LNCaP clone FGC (cell line): ENCODE measurements at regions not wholly inside any gene's neighbourhood (a gene's known extent, or its start where the extent isn't known, plus 50 kb on each side); places are given as distances from the start of the nearest gene placed in this dataset.

Experiments
- DNase-seq: peaks from one replicate; pipeline ENCODE4 v3.0.0-alpha.2; 2011; ENCODE audit warnings: low read depth
- H3K4me3 ChIP-seq: 2 replicates; pipeline ENCODE4 v1.5.1; 2011; ENCODE audit warnings: mild to moderate bottlenecking, low read depth, low read length, control low read depth
- CTCF ChIP-seq: IDR thresholded peaks from 2 replicates; pipeline ENCODE4 v1.5.1; 2012; ENCODE audit warnings: mild to moderate bottlenecking; ENCODE audit not compliant: control insufficient read depth, insufficient read depth; ENCODE audit errors: extremely low read depth

GRCh38 chr13:111861766-111862366 lies 205.1 kb upstream of the SOX1 start:
- TF ChIP-seq CTCF, result no peak
- no peak overlapping the region for H3K4me3 ChIP-seq
- DNase-seq, result no peak

GRCh38 chr13:111862836-111863815 lies 203.8 kb upstream of the SOX1 start:
- TF ChIP-seq CTCF, result no peak
- no peak overlapping the region for H3K4me3 ChIP-seq
- DNase-seq, result no peak

- no peak for DNase-seq
- no peak overlapping the region for H3K4me3 ChIP-seq
- TF ChIP-seq CTCF, result no peak
Observed at GRCh38 chr13:111864566-111864965, 202.4 kb upstream of the SOX1 start.

- no peak for DNase-seq
- no peak for TF ChIP-seq CTCF
- no peak overlapping the region for H3K4me3 ChIP-seq
Observed at GRCh38 chr13:111865046-111865445, 201.9 kb upstream of the SOX1 start.

- no peak overlapping the region for H3K4me3 ChIP-seq
- no peak for DNase-seq
- TF ChIP-seq CTCF, result no peak
Observed at GRCh38 chr13:111865826-111866225, 201.1 kb upstream of the SOX1 start.

GRCh38 chr13:111866731-111867245 lies 200.2 kb upstream of the SOX1 start:
- DNase-seq, result no peak
- TF ChIP-seq CTCF, result no peak

GRCh38 chr13:111867657-111868056 lies 199.3 kb upstream of the SOX1 start:
- no peak for DNase-seq
- TF ChIP-seq CTCF, result no peak
- H3K4me3 ChIP-seq, result no peak overlapping the region

More at GRCh38 chr13:111866731-111867245, 200.2 kb upstream of the SOX1 start:
- H3K4me3 ChIP-seq, result no peak overlapping the region
